Stimulated activated CD8-positive, alpha-beta memory T cell treated with anti-CD3 and anti-CD28 coated beads, Interleukin-7, amount 100 ng/mL, for 4 hours (primary cell): ENCODE measurements at regions not wholly inside any gene's neighbourhood (a gene's known extent, or its start where the extent isn't known, plus 50 kb on each side); places are given as distances from the start of the nearest gene placed in this dataset.
"Not testable (repeated sequence)": the region's sequence is repeated elsewhere in the genome, so short reads cannot be mapped to it uniquely, and the experiment has no call there.

Experiments
- DNase-seq, 2 donors: peaks; one replicate each; pipeline ENCODE4 v3.0.0-alpha.2; 2020; ENCODE audit warnings: low read depth in 2 of 2

DNA sequence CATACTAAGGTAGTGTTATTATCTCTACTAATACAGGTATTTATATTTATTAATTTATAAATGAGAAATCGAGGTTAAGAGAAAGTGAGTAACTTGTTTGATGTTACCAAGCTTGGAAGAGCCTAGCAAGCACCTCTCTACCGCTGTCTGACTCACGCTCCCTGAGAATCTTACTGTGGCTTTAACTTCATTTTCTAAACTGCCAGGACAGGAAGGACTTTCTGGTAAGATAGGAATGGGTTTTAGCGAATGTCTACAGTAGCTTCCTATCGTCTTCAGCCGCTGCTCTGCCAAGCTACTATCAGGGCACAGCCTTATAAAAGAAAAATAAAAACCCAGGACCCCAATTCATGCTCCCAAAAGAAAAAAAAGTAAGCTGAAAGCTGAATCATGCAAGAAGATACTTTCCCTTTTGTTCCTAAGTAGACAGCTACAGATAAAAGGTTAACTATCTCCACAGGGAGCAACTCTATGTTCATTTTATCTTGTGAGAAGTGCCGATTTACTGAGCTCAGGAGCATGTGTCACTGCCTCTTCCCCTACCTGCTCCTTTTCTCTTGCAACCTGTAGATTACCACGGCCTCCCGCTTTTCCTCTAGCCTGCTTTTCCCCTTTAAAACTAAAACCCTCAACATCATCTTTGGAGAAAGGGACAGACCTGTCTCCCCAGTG, 60.2 kb downstream of the THNSL1 start:
- DNase-seq = no peak

DNA sequence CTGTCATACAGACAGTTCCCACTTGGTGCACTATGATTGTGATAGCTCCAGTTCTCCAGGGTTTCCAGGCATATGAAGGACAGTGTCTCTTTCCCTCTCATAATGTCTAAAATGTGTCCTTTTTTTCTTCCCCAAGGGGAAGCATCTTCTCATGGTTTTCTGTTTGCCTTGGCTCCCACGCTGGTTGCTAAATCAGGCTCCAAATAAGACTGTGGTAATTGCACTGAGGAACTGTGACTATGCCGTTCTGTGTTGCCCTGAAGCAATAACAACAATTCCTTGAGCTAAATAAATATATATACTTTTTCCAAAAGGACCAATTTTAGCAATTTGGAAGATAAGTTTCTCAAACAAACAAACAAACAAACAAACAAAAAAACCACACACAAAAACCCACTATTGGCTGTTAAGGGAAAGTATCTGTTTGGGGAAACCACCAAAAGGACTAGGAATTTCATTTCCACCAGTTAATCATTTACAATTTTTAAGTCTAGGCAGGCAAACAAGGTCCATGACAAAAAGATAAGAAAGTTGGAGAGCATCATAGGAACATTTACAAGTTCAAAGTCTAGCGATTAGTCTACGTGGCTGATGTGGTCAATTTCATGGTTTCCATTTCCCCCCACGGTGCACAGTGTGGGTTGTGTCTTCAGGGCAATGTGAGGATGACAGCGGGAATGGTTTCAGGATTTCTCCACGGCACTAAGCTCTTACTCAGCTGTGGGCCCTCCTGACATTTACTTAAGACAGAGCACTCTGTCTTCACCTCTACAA, 62.4 kb downstream of the THNSL1 start:
- DNase-seq = no peak

DNA sequence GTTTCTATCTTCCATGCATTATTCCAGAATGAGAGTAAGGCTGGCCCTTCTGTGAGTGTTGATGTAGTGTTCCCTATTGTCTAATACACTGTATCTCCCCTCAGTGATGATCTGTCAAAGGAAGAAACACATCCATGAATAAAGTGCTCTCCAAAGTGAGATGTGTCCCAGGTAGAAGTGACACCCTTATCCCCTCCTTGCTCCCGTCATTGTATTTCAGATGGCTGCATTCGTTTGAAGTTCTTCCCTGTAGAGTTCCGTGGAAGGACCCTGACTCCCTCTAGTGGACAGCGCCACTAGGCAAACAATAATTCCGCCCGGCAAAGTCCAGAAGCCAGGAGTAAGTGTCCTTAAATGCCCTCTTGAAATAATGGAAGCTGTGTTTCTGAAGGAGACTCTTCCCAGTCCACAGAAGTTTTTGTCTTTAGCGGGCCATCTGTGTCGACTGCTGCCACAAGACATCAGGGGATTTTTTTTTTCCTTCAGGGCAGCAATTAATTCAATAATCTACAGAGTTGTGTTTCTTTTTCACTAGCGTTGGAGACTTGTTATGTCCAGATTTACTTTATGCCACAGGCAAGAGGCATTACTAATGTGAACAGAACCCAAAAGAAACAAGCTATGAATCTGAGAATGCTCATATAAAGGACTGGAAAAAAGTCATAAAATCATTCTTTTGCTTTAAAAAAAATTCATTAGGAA, 64.6 kb downstream of the THNSL1 start:
- DNase-seq = peak; percentile 6 to 37

DNA sequence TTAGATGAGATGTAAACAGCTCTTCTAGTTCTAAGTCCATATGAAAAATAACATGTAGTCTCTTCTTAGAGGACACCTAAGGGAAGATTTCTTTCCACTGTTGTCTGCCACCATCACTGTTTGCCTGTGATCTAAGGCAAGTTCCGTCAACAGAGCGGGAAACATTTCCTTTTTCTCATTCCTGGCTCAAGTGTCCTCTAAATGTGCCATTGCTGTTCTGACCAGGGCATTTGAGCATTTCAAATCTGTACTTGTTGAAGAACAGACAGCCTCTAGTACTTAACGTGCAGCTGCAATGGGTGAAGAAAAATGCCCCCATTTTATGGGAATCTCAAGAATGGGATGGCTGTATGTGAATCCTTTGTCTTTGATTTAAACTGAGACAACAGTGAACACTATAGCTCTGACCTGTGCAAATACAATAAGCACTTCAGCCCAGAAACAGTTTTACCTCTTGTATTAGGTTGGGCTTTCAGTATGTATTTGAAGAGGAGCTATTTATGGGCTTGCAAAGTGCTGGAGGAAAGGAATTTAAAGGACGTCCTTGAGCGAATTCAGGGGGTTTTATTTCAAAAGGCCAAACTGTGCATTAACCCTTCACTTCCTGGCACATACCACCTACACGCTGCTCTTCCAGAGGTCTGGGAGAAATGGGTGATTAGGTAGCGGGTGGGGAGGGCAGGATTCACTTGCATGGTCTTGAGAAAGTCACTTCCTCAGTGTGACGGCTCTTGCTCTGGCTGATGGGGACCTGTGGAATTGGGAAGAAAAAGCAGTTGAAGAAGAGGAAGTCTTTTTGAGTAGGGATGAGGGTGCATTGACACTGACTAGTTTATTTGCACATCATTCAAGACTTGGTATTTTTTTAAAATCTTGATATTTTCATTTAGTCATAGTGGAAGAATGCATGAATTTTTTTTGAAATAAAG, 66.1 kb downstream of the THNSL1 start:
- no peak for DNase-seq

DNA sequence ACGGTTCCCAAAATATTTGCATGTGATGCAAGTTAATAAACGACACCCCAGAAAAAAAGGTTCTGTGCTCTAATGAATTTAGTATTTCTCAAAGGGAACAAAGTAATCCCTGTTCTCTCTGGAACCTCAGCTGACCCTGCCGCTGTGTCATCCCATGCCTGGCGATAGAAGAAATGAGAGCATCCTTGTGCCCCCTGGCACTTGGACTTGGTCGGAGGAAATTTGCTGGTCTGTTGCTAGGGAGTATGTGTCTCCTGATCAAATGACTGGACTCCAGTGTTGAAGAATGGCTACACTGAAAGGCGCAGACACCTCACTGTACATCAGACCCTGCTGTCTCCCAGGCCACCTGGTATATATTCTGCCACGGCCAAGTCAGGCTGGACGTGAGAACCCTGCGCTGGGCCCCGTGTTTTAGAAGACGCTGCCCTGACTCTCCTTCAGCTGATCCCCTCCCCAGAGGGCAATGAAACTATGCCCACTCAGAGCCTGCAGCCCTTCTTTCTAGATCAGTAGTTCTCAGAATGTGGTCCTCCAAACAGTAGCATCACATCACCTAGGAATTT, 67.2 kb downstream of the THNSL1 start:
- DNase-seq = no peak

DNA sequence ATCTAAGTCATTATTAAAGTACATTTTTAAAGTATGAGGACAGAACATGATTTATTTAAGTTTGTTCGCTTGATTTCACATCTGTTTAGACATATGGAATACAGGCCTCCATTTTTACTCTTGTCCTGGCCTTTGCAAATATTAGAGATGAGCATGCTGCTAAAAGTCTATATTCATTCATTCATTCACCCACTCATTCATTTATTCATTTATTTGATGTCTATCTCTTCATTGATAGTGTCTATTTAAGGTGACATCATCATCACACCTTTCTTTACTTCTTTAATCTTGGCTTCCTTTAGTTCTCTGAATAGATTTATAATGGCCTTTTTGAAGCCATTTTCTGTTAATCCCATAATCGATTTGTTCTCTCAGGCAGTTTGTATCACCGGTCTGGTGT, 68.0 kb downstream of the THNSL1 start:
- no peak for DNase-seq

DNA sequence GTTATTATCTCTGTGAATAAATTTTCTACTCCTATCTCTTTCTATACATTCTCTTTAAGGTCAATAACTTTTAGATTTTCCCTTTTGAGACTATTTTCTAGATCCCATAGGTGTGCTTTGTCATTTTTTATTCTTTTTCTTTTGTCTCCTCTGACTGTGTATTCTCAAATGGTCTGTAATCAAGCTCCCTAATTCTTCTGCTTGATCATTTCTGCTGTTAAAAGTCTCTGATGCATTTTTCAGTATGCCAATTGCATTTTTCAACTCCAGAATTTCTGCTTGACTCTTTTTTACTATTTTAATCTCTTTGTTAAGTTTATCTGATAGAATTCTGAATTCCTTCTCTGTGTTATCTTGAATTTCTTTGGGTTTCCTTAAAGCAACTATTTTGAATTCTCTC, 78.2 kb downstream of the THNSL1 start:
- no peak for DNase-seq

DNA sequence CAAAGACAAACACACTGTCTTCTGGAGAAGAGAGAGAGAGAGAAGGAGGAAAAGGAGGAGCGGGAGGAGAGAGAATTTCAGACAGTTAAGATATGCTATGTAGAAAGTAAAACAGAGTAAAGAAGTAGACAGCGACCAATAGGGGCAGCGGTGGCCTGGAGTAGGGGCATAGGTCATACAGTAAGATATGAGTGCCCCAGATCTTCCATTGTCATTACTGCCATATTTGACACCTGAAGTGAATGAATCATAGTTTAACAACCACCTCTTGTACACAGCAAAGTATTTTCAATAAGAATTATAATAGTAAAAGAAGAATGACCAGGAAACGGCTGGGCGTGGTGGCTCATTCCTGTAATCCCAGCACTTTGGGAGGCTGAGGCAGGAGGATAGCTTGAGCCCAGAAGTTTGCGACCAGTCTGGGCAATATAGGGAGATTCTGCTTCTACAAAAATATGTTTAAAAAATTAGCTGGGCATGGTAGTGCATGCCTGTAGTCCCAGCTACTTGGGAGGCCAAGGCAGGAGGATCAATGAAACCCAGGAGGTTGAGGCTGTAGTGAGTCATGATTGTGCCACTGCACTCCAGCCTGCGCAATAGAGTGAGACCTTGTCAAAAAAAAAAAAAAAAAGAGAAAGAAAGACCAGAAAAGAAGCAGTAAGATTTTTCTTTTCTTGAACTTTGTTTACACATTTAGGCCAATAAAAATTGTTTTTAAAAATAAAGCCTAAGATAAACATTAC, 77.0 kb upstream of the GPR158 start:
- DNase-seq = no peak

DNA sequence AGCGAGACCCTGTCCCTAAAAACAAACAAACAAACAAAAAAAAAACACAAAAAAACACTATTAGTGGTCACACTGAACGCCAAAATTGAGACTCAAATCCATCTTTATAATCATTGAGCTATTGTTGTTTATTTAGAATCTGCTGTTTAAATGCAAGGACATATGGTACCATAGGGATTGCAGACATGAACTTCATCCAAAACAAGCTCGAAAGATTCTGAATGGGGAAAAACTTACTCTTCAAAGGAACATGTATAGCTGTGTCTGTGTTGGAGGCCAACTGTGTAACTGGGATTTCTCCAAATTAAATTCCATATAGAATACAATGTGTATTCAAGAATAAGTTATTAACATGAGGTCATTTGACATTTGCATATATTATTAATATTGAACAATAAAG, 74.7 kb upstream of the GPR158 start:
- no peak for DNase-seq

DNA sequence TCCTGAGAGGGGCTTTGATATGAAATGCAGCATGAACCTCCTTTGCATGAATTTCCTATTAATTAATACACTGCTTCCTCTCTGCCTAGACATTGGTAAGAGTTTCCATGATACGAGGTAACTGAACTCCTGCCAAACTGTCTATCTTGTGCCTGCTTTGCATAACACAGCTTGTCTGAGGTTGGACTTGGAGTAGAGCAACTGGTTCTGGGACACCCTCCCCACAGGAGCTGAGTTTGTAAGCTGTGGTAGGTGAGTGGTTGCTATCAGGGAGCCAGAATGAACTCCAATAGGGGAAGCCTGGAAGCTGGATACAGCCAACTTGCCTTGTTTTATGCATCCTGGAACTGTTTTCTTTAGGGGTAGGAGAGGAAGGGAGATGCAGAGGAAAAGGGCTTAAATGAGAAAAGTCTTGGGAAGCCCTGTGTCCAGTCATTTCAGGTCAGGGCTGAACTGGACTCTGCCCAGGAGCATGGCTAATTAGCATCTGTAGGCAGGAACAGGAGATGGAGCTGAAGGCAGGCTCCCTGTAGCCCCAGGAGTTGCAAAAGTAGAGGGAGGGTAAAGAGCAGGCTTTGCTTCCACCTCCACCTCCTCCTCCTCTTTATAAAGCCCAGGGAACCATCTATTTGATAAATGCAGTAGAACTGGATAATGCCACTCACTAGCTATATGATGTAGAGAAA, 73.2 kb upstream of the GPR158 start:
- no peak for DNase-seq

DNA sequence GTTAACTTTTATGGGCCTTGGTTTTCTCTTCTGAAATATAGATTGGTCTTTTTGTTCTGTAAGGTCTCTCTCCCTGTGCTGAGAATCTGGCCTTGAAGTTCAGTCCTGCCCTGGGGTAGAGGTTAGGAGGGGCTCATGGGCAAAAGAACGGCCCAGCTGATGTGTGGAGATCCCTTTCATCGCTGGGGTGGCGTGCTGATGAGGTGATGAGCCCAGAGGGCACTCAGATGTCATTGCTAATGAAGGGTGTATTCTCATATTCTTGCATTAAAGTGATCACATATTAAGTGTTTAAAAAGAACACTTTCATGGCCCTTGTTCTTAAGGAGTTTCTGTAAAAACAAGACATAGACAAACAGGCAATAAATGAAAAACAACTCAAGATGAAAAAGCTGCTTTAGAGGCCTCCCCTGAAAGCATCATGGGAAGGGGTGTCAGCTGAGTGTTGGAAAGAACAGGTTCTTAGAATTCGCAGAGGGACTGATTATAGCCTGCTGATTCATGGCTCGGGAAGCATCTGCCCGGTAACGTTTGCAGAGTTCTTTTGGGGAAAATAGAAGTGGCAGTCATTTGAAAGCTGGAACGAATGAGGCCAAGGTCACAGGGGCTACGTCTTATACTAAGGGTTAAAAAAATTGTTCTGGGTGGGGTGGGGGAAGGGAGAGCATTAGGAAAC, 72.5 kb upstream of the GPR158 start:
- no peak for DNase-seq

DNA sequence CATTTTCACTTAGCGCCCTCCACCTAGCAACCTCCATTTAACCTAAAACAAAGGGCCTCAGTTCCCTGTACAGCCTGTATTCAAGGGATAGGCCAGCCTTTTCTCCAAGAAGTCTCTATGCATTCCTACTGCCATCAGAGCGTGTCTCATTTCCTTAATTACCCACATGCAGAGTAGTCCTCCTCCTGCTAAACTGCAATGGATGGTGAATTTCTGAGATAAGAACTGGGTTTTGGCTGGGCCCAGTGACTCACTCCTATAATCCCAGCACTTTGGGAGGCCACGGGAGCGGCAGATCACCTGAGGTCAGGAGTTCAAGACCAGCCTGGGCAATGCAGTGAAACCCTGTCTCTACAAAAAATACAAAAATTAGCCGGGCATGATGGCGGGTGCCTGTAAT, 71.1 kb upstream of the GPR158 start:
- DNase-seq = no peak

DNA sequence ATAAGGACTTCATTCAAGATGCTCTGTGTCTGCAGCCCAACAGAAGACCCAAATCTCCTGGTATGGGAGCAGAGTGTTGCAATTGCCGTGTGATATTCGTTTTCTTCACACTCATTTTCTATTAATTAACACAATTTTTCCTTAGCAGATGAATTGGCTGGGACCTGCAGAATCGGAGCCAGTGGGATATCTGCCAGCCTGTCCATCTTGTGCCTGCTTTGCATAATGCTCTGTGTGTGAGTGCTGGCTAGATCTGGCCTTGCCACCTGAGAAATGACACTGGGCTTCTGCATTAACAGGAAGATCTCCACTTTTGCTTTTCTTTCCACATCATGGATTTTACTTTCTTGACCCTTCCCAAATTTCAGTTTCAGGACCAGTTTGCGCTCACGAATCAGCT, 70.4 kb upstream of the GPR158 start:
- DNase-seq = no peak

DNA sequence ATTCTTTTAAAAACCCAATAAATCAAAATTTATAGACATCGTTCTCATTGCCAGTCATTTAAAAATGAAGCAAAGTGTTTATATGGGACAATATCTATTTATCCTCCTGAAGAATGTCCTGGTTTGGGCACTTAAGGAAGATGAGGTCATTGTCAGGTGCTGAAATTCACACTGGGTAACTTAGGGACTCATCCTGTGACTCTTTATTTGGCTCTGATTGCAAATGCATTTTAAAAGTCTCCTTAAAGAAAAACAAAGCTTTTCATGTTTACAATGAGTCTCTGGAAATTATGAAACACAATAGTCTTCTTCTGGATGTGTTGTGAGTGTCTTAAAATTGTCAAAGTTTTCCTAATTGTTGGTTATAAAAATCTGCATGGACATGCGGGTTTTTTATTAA, 69.5 kb upstream of the GPR158 start:
- DNase-seq = no peak

DNA sequence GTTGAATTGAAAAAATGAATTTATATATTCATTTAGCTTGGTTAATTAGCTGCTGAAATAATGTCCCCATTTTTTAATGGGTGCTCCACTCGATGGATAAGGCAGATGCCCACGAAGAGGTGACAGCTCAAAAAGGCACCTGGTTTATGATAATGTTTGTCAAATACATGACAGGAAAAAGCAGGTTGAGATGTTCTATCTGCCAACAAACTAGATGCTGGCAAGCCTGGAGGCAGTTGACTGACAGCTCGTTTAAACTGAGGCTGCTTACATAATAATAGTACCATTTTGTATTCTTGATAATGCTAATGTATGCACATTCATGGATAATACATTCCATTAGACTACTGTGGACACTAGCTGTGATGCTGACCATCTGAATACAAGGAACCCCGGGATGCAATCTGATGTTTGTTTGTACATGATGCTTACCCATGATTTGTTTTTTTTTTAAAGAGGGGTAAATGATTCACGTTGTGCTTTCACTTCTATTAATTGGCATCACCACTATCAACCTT, 69.0 kb upstream of the GPR158 start:
- DNase-seq = no peak

DNA sequence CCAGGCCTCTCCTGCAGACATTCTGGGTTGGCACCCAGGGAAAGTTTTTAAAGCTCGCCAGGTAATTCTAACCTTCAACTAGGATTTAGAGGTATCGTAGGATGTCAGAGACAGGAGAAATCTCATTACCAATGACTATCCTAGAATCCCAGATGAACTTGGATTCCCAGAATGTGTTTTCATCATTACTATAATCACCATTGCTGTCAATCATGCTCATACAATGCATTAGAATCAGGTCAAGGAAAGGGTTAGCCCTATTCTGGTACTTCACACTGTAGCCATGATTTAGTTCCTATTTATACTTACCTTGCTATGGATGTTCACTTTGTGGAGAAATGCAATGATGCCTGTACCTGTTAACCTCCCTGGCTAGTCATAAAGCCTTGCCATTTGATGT, 67.0 kb upstream of the GPR158 start:
- no peak for DNase-seq

DNA sequence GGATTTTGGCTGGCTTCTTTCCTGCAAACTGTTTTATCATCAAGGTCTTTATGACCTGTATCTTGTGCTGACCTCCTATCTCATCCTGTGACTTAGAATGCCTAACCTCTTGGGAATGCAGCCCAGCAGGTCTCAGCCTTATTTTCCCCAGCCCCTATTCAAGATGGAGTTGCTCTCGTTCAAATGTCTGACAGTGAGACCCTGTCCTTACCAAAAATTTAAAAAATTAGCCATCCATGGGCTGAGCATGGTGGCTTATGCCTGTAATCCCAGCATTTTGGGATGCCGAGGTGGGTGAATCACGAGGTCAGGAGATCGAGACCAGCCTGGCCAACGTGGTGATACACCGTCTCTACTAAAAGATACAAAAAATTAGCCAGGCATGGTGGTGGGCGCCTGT, 64.9 kb upstream of the GPR158 start:
- not testable (repeated sequence) for DNase-seq

DNA sequence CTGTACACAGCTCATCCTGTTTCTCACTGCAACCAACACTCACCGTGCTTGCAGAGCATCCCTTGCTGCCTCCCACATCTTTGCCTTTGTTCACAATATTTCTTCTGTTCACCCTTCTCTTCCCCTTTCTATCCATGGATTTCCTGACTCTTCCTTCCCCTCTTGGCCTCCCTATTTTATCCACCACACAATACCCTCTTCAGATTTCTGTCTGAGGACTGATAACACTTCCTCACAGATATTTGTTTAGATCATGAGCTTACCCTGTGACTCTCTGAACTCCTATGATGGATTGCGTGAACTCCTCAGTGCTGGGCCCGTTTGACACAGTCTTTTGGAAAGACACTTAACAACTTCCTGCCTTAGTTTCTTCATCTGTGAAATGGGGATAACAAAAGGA, 62.8 kb upstream of the GPR158 start:
- DNase-seq = no peak
